ENCODE measurements at regions not wholly inside any gene's neighbourhood (a gene's known extent, or its start where the extent isn't known, plus 50 kb on each side); places are given as distances from the start of the nearest gene placed in this dataset.
"Not testable (repeated sequence)": the region's sequence is repeated elsewhere in the genome, so short reads cannot be mapped to it uniquely, and the experiment has no call there.

DNA sequence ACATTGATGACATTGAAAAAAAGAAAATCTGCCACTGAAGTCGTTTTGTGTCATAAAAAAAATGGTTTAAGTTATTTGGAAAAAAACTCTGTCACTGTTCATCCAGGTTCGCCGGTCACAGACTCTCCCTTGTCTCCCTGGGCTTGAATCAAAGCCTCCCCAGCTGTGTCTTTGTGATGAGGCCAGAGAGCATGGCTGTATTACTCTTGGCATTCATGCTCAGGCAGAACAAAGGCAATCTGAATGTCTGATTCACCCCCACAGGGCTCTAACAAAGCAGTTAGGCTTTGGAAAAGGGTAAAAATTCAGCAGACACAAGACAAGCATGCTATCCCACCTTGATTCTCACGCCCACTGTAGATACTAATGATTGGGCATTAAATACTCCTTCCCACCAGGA lies 304.3 kb upstream of the PLD5 start:
- Mint-ChIP-seq H3K36me3 (ENCODE audit: low read depth) (no peaks in the 10 kb centered on the region), H3K27me3 (ENCODE audit: low read depth) (no peaks in the 10 kb centered on the region), H3K4me1 (ENCODE audit: low read depth) (no peaks in the 10 kb centered on the region), H3K4me3 (ENCODE audit: low read depth) (no peak overlapping the region), H3K27ac (no peak overlapping the region), H3K9me3 (no peaks in the 10 kb centered on the region)
- intact Hi-C loops (cut with micrococcal nuclease) = no loop called here
- DNase-seq (ENCODE audit: low spot score) = no peak

DNA sequence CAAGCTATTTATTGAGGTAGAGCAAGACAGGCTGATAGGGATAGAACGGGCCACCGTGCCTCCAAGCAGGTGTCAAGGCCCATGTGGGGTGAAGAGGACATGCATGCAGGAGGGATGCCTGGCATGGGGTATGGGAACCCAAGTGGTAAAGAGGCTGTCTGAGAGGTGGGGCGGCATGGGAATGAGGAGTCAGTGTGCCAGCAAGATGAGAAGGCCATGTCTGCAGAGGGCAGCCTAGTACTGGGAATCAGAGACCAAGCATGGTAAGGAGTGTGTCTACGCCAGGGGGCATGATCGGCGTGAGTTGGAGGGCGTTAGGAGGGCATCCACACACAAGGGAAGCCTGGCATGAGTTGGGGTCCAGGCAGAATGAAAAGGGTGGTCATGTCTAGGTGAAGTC lies 303.7 kb upstream of the PLD5 start:
- intact Hi-C loops (cut with micrococcal nuclease) = no loop called here
- H3K36me3 Mint-ChIP-seq (ENCODE audit: low read depth) = no peaks in the 10 kb centered on the region
- H3K27me3 Mint-ChIP-seq (ENCODE audit: low read depth) = no peaks in the 10 kb centered on the region
- DNase-seq (ENCODE audit: low spot score) = no peak
- no peak overlapping the region for H3K27ac Mint-ChIP-seq
- H3K4me3 Mint-ChIP-seq (ENCODE audit: low read depth) = no peak overlapping the region
- H3K9me3 Mint-ChIP-seq = no peaks in the 10 kb centered on the region
- no peaks in the 10 kb centered on the region for H3K4me1 Mint-ChIP-seq (ENCODE audit: low read depth)

DNA sequence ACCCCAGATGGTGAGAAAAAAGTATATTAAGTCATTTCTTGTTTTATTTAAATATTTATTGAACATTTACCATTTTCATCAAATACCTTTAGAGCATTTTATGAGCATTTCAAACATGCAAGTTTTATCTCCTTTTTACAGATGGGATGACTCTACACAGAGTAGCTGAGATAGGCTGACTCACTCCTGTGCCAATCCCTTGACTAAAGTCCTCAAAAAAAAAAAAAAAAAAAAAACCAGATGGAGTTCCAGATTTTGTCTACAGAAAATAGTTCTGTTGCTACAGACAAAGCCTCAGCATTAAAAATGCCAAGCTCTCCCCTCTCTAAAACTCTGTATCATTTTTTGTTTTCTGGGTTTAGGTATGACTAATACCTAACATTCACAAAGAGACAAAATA lies 303.0 kb upstream of the PLD5 start:
- no peak overlapping the region for H3K4me3 Mint-ChIP-seq (ENCODE audit: low read depth)
- intact Hi-C loops (cut with micrococcal nuclease) = no loop called here
- no peaks in the 10 kb centered on the region for H3K4me1 Mint-ChIP-seq (ENCODE audit: low read depth)
- H3K27ac Mint-ChIP-seq = no peak overlapping the region
- no peak for DNase-seq (ENCODE audit: low spot score)
- H3K9me3 Mint-ChIP-seq = no peaks in the 10 kb centered on the region
- H3K36me3 Mint-ChIP-seq (ENCODE audit: low read depth) = no peaks in the 10 kb centered on the region
- no peaks in the 10 kb centered on the region for H3K27me3 Mint-ChIP-seq (ENCODE audit: low read depth)

DNA sequence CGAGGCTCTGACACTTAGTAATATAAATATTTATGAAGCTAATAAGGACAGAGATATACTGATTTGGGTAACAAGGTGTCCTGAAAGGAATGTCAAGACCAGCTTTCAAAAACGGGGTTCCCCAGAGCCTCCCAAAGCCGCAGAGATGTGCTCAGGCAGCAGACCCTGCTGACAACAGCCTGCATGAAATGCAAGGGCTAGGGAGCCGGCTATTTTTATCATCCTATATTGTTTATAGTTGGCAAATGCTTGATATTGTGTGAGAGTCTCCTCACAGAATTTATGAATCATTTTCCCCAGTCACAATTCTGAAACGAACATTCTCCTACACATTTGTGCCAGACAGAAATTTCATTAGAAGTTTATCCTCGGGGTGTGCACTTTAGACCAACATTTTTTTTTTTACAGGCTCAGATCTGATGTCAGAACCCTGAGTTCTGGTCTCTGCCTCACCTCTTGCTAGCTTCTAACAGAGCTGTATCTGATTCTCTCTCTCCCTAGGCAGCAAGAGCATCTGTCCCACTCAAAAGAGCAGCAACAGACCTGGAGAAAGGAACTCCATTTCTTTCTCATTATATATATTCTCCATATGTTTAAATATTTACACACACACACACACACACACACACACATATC lies 302.3 kb upstream of the PLD5 start:
- H3K27ac Mint-ChIP-seq = no peak overlapping the region
- no peak overlapping the region for H3K4me3 Mint-ChIP-seq (ENCODE audit: low read depth)
- H3K27me3 Mint-ChIP-seq (ENCODE audit: low read depth) = no peaks in the 10 kb centered on the region
- no peak for DNase-seq (ENCODE audit: low spot score)
- no peaks in the 10 kb centered on the region for H3K4me1 Mint-ChIP-seq (ENCODE audit: low read depth)
- H3K9me3 Mint-ChIP-seq = no peaks in the 10 kb centered on the region
- H3K36me3 Mint-ChIP-seq (ENCODE audit: low read depth) = no peaks in the 10 kb centered on the region
- intact Hi-C loops (cut with micrococcal nuclease) = no loop called here

DNA sequence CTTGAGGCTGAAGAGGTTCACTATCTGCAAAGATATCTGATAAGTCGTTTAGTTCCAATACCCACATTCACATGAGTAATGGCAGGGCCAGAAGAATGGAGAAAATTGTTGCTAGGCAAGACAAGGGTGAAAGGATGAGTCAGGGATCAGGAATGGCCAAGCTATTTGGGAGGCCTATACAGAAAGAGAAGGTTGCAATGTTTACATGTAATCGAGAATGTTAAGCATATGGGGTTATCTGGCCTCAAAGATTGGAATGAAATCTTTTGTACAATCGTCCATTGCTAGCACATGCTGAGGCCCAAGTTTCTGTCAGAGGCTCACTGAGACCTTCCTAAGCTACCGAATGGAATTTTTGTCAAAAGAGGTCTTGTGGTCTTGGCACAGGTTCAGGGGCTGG lies 299.9 kb upstream of the PLD5 start:
- intact Hi-C loops (cut with micrococcal nuclease) = no loop called here
- no peak overlapping the region for H3K27ac Mint-ChIP-seq
- no peaks in the 10 kb centered on the region for H3K36me3 Mint-ChIP-seq (ENCODE audit: low read depth)
- no peak for DNase-seq (ENCODE audit: low spot score)
- H3K4me3 Mint-ChIP-seq (ENCODE audit: low read depth) = no peak overlapping the region
- no peaks in the 10 kb centered on the region for H3K4me1 Mint-ChIP-seq (ENCODE audit: low read depth)
- no peaks in the 10 kb centered on the region for H3K9me3 Mint-ChIP-seq
- H3K27me3 Mint-ChIP-seq (ENCODE audit: low read depth) = no peaks in the 10 kb centered on the region

DNA sequence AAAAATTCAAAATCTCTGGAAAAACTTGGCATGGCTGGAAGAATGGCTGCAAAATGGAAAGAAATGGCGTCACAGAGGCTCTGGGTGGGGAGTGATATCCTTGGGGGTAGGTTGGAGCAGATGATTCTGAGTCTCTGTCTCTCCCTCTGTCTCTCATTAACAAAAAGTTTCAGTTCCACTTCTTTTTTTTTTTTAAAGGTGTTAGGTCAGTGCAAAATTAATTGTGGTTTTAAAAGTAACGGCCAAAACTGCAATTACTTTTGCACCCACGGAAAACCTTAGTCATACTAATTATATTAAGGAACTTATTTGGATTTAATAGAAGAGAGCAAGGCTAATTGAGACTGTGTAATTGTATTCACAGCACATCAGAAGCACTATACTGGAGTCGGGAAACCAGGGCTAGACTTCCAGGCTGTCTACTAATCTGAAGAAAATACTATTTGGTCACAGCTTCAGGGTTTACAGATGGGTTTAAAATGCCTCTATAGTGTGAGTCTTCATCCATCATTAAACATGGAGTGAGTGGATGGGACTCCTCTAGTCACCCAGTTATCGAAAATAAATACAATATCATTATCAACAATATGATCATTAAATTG lies 289.1 kb upstream of the PLD5 start:
- intact Hi-C loops (cut with micrococcal nuclease) = no loop called here
- DNase-seq (ENCODE audit: low spot score) = no peak
- Mint-ChIP-seq H3K4me3 (ENCODE audit: low read depth) (no peak overlapping the region), H3K36me3 (ENCODE audit: low read depth) (no peaks in the 10 kb centered on the region), H3K4me1 (ENCODE audit: low read depth) (no peaks in the 10 kb centered on the region), H3K27me3 (ENCODE audit: low read depth) (no peaks in the 10 kb centered on the region), H3K9me3 (no peaks in the 10 kb centered on the region), H3K27ac (no peak overlapping the region)

DNA sequence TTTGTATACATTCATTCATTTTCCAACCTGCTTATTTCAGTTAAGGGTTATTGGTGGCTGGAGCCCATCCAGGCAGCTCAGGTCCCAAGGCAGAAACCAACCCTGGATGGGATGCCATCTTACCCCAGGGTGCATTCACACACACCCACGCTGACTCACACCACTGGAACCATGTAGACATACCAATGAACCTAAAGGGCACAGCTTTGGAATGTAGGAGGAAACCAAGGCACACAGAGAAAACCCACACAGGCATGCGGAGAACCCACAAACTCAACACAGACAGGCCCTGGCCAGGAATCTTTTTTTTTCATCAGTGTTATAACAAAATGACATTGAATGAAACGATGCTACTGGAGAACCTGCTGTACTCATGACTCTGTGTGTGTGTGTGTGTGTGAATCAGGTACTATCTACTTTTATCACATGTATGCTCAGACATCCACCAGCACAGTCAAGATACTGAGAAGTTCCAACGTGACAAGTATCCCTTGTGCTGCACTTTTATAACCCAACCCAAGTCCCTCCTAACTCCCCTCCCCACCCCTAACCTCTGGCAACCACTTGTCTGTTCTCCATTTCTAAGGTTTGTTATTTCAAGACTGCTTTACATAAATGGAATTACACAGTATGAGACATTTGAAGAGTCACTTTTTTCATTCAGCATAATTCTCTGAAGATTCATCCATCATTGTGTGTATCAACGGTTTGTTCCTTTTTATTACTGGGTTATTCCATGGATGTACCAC lies 286.8 kb upstream of the PLD5 start:
- intact Hi-C loops (cut with micrococcal nuclease) = no loop called here
- H3K4me1 Mint-ChIP-seq (ENCODE audit: low read depth) = no peaks in the 10 kb centered on the region
- no peaks in the 10 kb centered on the region for H3K36me3 Mint-ChIP-seq (ENCODE audit: low read depth)

DNA sequence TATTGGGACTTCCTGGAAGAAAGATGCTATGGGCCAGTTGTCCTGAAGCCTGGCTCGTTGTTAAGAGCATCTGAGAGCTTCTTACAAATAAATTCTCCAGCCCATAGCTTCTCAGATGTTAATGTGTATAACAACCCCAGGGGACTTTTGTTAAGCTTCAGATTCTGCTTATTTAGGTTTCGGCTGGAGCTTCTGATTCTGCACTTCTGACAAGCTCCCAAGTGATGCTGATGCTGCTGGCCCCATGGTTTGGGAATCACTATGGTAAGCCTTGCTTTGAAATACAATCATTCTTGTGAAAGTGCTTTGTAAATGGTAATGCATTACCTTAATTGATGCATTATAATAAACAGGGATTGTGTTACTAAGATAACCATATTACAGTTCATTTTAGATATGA lies 281.8 kb upstream of the PLD5 start:
- Mint-ChIP-seq H3K27me3 (ENCODE audit: low read depth) (no peaks in the 10 kb centered on the region), H3K36me3 (ENCODE audit: low read depth) (no peaks in the 10 kb centered on the region), H3K9me3 (no peaks in the 10 kb centered on the region), H3K27ac (no peak overlapping the region), H3K4me3 (ENCODE audit: low read depth) (no peak overlapping the region), H3K4me1 (ENCODE audit: low read depth) (no peaks in the 10 kb centered on the region)
- DNase-seq (ENCODE audit: low spot score) = no peak
- intact Hi-C loops (cut with micrococcal nuclease) = no loop called here

More for the DNA sequence above, 286.8 kb upstream of the PLD5 start:
- no peaks in the 10 kb centered on the region for H3K9me3 Mint-ChIP-seq
- H3K4me3 Mint-ChIP-seq (ENCODE audit: low read depth) = no peak overlapping the region
- DNase-seq (ENCODE audit: low spot score) = no peak
- H3K27me3 Mint-ChIP-seq (ENCODE audit: low read depth) = no peaks in the 10 kb centered on the region
- H3K27ac Mint-ChIP-seq = no peak overlapping the region

DNA sequence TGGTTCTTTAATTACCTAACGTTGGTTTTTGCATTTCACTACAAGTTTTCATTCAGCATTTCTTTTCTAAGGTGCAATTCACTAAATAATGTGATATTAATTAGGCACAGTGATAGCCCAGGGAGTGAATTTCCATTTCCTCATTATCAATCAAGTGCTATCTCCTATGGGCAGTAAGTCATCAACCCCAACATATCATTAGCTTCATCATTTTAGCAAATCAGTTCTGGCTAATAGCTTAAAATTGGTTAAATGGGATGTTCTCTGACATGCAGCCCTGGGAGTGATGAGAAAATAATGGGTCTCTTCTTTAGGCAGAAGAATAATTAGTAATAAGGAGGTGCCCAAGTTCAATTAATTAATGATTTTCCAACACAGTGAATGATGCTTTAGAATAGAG lies 280.9 kb upstream of the PLD5 start:
- DNase-seq (ENCODE audit: low spot score); H3K36me3 Mint-ChIP-seq (ENCODE audit: low read depth); H3K4me3 Mint-ChIP-seq (ENCODE audit: low read depth); H3K4me1 Mint-ChIP-seq (ENCODE audit: low read depth); H3K9me3 Mint-ChIP-seq; H3K27ac Mint-ChIP-seq; intact Hi-C loops (cut with micrococcal nuclease); H3K27me3 Mint-ChIP-seq (ENCODE audit: low read depth): not testable (repeated sequence)

DNA sequence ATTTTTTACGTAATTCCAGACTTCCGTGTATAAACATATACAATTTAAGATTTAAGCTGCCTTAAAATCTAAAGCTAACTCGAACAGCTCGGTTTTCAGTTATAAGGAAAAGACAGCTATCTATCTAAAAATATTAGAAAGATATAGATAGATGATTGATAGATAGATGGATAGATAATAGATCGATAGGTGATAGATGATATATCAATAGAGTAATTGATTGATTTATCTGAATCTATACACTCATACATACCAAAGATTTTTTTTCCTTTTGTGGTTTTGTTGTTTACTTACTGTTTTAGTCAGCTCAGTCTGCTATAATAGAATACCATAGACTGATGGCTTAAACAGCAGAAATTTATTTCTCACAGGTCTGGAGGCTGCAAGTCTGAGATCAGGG lies 278.5 kb upstream of the PLD5 start:
- Mint-ChIP-seq H3K9me3 (no peaks in the 10 kb centered on the region), H3K4me1 (ENCODE audit: low read depth) (no peaks in the 10 kb centered on the region), H3K27me3 (ENCODE audit: low read depth) (no peaks in the 10 kb centered on the region), H3K27ac (no peak overlapping the region), H3K4me3 (ENCODE audit: low read depth) (no peak overlapping the region), H3K36me3 (ENCODE audit: low read depth) (no peaks in the 10 kb centered on the region)
- no peak for DNase-seq (ENCODE audit: low spot score)
- intact Hi-C loops (cut with micrococcal nuclease) = no loop called here

DNA sequence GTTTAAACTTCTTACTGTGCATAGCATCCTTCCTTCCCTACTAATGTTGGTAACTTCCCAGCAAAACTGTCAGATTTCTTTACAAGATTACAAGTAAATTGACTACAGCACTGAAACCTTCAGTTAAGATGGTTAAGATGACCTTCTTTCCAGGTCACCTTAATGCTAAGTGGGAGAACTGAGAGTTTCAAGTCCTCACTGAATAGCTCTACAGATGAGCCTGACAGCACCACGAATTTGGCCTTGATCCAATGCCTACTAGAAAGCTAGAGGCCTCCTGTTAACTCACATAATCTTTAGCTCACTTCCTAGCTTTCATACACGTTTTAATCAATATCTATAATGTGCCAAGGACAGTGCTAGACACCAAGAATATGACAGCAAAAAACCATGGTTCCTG lies 276.0 kb upstream of the PLD5 start:
- no peaks in the 10 kb centered on the region for H3K9me3 Mint-ChIP-seq
- intact Hi-C loops (cut with micrococcal nuclease) = no loop called here
- no peaks in the 10 kb centered on the region for H3K27me3 Mint-ChIP-seq (ENCODE audit: low read depth)
- H3K27ac Mint-ChIP-seq = no peak overlapping the region
- no peak overlapping the region for H3K4me3 Mint-ChIP-seq (ENCODE audit: low read depth)
- H3K36me3 Mint-ChIP-seq (ENCODE audit: low read depth) = no peaks in the 10 kb centered on the region
- no peak for DNase-seq (ENCODE audit: low spot score)
- H3K4me1 Mint-ChIP-seq (ENCODE audit: low read depth) = no peaks in the 10 kb centered on the region

DNA sequence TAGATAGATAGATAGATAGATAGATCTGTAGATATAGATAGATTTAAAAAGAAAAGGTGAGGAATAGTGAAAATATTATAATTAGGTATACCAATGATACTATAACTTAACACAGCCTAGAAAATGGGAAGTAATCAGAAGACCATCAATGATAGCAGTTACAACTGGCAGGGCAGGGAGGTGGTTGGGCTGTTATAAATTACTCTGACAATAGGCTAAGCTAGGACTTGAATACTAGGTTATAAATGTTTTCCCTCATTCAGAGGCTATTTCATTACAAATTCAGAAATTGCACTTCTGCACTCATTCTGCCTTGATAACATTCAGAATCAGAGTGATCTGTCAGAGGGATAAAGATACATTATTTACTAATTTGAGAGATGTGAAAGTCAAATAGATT lies 273.4 kb upstream of the PLD5 start:
- no peak overlapping the region for H3K27ac Mint-ChIP-seq
- intact Hi-C loops (cut with micrococcal nuclease) = no loop called here
- no peaks in the 10 kb centered on the region for H3K27me3 Mint-ChIP-seq (ENCODE audit: low read depth)
- no peaks in the 10 kb centered on the region for H3K9me3 Mint-ChIP-seq
- H3K4me3 Mint-ChIP-seq (ENCODE audit: low read depth) = no peak overlapping the region
- no peaks in the 10 kb centered on the region for H3K4me1 Mint-ChIP-seq (ENCODE audit: low read depth)
- DNase-seq (ENCODE audit: low spot score) = no peak
- no peaks in the 10 kb centered on the region for H3K36me3 Mint-ChIP-seq (ENCODE audit: low read depth)

DNA sequence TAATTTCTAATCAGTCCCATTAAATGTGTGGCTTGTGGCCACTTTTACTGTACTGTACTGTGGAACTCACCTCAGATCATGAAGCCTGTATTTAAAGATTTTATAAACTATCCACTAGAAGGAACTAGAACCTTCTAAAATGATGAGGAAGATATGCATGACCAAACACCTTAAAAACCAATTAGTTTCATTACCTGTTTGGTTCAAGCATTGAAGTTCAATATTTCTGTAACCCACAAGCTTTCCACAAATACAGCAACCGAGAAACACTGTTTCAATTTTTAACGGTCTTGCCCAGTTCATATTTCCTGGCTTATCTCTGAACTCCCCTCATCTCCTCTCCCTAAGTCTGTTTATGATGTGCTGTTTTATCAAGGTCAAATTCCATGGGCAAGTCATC lies 264.3 kb upstream of the PLD5 start:
- no peaks in the 10 kb centered on the region for H3K27me3 Mint-ChIP-seq (ENCODE audit: low read depth)
- intact Hi-C loops (cut with micrococcal nuclease) = no loop called here
- no peak overlapping the region for H3K4me3 Mint-ChIP-seq (ENCODE audit: low read depth)
- no peaks in the 10 kb centered on the region for H3K4me1 Mint-ChIP-seq (ENCODE audit: low read depth)
- no peaks in the 10 kb centered on the region for H3K36me3 Mint-ChIP-seq (ENCODE audit: low read depth)
- H3K27ac Mint-ChIP-seq = no peak overlapping the region
- no peak for DNase-seq (ENCODE audit: low spot score)
- no peaks in the 10 kb centered on the region for H3K9me3 Mint-ChIP-seq

All from activated T-helper 2 cell treated with anti-CD3 and anti-CD28 coated beads, Interferon-gamma antibody, Interleukin-2, Interleukin-4, amounts not matched to agents 10 μg/mL and 5 μg/mL and 100 μg/mL, durations not matched to agents 14 hours and 24 hours and 36 hours (primary cell).